HG03558 (cell line): ENCODE measurements at regions not wholly inside any gene's neighbourhood (a gene's known extent, or its start where the extent isn't known, plus 50 kb on each side); places are given as distances from the start of the nearest gene placed in this dataset.
"Not testable (repeated sequence)": the region's sequence is repeated elsewhere in the genome, so short reads cannot be mapped to it uniquely, and the experiment has no call there.

ENCODE experiments used
- ATAC-seq: cut with Tn5 transposase; IDR thresholded peaks from one replicate; pipeline ENCODE4 v1.9.1; 2021; ENCODE audit warnings: moderate number of reproducible peaks; ENCODE audit not compliant: unreplicated experiment; ENCODE audit errors: extremely low read depth

GRCh38 chr1:157197906-157198435 is 59.8 kb upstream of the ETV3 start:
- no peak for ATAC-seq

DNA sequence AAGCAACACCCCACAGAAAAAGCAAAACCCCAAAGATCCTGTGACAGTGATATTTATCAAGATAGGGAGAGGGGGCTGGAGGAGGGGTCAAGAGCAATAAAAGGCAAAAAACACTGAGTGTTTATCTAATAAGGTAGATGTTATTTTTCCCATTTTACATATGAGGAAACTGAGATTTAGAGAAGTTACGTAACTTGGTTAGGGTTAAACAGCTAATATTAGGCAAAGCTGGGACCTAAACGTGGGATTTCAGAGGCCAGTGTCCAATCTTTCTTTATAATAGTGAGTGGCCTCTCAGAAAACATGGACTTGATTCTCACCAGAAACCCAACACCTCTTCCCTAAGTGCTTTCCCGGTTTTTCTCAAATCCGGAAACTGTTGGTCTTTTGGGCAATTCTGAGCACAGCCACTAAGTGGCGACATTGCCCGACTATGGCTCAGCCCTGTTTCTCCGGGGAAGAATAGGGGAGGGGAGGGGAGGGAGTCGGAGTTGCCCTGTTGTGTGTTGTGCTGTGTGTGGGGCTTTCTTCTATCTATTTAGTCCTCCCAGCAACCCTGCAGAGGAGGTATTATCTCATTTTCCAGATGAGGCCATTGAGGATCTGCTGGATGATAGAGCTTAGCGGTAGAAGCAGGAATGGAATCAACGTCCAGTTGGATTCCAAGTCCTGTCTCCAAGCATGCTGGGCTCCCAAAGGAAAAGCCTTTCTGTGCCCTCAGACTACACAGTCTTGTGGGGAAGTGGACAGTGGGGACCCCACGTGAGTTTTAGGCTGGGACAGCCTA is 58.7 kb upstream of the ETV3 start:
- not testable (repeated sequence) for ATAC-seq

GRCh38 chr1:157196245-157196543 is 58.0 kb upstream of the ETV3 start:
- ATAC-seq: no peak

DNA sequence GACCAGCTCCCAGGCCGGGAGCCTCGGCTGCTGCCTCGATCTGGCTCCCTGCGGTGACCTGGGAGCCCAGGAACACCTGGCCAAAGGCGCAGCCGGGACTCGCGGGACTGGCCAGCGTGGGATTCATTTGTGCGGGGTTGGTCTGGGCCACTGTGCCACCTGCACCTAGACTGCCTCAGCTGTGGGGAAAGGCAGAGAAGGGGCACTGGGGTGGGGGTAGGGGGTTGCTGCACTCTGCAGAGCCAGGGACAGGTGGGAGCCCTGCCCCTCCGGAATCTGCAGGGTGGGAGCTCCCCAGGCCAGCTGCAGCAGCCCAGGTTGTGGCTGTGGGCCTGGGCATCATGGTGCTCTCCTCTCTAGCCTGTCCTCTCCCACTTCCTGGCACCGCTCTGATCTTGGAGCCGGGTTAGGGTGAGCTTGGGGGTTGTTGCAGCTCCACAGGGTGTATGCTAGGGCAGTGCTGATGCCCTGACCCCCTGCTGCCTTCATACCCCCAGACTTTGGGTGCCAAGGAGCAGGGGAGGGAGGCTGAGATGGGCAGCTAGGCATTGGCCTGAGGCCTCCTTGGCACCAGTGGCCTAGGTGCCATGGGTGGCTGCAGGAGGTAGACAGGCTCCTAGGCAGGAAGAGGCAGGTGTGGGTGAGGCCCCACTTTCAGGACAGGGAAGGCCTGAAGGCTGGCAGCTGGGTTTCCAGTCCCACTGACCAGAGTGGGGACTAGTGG is 57.5 kb upstream of the ETV3 start:
- ATAC-seq: no peak

DNA sequence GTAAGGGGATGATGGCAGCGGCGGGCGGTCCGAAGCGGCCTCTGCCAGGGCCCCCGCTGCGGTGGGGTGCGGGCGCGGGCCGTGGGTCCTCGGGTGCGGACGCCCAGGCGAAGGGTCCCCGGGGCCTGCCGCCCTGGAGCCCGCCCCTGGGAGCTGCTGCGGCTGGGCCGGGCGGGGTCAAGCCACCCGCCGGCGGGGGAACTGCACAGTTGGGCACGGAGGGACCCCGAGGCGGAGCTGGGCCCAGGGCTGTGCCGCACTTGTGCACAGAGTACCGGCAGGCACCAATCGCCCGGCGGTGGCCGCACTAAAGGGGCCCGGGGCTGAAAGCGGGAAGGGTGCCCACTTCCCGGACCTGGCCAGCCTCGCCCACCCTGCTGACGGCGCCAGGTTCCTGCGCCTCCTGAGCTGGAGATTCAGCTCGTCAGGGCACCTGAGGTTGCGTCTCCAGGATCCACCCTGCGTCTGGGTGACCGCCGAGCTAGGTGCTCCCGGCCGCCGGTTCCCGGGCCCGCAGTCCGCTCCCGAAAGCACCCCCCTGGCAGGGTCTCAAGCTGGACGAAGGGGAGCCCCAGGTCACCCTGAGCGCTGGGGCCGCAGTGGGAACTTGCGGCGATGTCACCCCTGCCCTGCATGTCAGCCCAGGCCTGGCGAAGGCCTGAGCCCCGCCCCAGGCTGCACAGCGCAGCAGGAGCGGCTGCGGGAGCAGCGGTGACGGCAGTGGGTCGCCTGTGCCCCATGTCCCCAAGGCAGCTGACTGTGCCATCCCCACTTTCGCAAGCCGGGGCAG is 56.7 kb upstream of the ETV3 start:
- ATAC-seq: no peak

GRCh38 chr1:157193702-157194391 is 55.7 kb upstream of the ETV3 start:
- ATAC-seq: no peak

- no peak for ATAC-seq
Observed at GRCh38 chr1:157193219-157193618, 55.0 kb upstream of the ETV3 start.

DNA sequence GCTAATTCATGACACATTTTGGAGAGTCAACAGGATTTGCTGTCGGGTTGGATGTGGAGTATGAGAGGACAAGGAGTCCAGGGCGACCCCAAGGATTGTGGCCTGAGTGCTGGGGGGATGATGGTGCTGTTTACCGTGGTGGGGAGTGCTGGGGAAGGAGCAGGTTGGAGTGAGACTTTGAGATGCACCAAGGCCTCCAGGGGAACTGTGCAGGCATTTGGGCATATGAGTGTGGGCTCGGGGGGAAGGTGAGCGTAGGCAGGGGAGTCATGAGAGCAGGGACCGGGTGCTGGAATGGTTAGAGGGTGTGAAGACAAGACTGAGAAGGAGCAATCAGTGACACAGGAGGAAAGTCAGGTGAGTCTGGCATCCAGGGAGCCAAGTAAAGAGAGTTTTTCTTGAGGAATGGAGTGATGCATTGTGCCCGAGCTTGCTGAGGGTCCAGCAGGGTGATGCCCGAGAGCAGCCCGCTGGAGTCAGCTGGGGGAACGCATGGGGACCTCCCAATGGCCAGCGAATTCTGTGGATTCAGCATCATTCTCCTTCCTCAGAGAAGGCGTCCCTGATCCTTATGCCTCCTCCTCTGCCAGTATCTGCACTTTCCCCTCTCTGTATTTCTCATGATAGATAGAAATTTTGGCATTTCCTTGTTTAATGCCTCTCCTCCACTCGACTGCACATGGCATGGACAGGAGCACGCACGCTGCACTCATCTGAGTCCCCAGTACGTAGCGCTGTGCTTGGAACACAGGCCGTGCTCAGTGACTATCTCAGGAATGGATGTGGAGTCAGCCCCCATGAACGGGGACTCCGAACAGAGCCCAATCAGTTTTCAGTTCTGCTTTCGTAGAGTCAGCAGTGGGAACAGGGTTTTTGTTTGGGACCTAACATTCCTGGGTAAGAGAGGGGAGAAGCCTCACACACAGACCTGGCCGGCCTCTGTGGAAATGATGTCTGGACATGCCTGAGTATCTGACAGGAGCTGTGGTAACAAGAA is 52.1 kb upstream of the ETV3 start:
- ATAC-seq: no peak

DNA sequence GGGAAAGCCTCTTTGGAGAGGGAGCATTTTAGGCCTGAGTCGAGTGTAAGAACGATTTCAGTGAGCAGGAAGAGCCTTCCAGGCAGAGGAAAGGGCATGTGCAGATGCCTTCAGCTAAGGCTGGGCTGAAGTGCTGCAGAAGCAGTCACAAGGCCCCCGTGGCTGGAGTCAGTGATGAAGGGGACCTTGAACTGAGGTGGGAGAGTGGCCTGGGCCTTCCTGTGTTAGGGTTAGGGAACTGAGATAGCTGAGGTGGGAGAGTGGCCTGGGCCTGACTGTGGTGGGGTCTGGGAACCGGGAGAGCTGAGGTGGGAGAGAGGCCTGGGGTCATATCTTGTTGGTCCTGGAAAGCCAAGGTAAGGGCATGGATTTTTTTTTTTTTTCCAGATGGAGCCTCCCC is 50.9 kb upstream of the ETV3 start:
- ATAC-seq: no peak
